ENCODE measurements at regions not wholly inside any gene's neighbourhood (a gene's known extent, or its start where the extent isn't known, plus 50 kb on each side); places are given as distances from the start of the nearest gene placed in this dataset.

DNA sequence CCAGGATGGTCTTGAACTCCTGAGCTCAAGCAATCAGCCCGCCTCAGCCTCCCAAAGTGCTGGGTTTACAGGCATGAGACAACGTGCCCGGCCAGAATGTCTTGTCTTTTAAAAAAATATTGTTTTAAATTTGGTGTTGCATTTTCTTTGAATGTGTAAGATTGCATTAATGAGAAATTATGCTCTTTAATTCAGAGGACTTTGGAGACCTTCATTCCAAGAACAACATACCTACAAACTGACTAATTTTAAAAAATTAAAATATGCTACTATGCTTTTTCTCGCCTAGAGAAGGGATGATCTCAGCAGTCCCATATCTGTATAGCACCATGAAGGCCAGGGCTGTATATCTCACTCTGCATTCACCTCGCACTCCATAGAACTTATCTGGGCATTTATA, 204.3 kb upstream of the SLC7A11 start:
- TF ChIP-seq YY1 (IDR thresholded peaks at IDR 0.05; ENCODE audit: insufficient read depth, insufficient read length) (no peak), ZNF274 (IDR thresholded peaks at IDR 0.05; ENCODE audit: low read depth, low read length) (no peak)
